Tongue (tissue), 1 donor: ENCODE measurements at regions not wholly inside any gene's neighbourhood (a gene's known extent, or its start where the extent isn't known, plus 50 kb on each side); places are given as distances from the start of the nearest gene placed in this dataset.

Experiments
- DNase-seq: peaks from one replicate; pipeline ENCODE4 v3.0.0-alpha.2; 2015

- DNase-seq: peak; percentile 46
These were observed 182.4 kb upstream of the CXXC4 start for GRCh38 chr4:104677116-104677515.

- no peak for DNase-seq
These were observed 187.6 kb upstream of the CXXC4 start for GRCh38 chr4:104682311-104682710.

- no peak for DNase-seq
These were observed 199.0 kb upstream of the CXXC4 start for GRCh38 chr4:104693601-104694201.

- no peak for DNase-seq
These were observed 221.9 kb upstream of the CXXC4 start for GRCh38 chr4:104716584-104716983.

GRCh38 chr4:104719539-104720230 is 225.0 kb upstream of the CXXC4 start:
- no peak for DNase-seq

GRCh38 chr4:104722467-104722866 is 227.8 kb upstream of the CXXC4 start:
- DNase-seq: no peak

- DNase-seq: no peak
These were observed 231.3 kb upstream of the CXXC4 start for GRCh38 chr4:104726002-104726401.

GRCh38 chr4:104727643-104728042 is 232.9 kb upstream of the CXXC4 start:
- DNase-seq: no peak

- DNase-seq: no peak
These were observed 233.9 kb upstream of the CXXC4 start for GRCh38 chr4:104728380-104729122.

GRCh38 chr4:104732766-104733165 is 238.1 kb upstream of the CXXC4 start:
- DNase-seq: no peak

- no peak for DNase-seq
These were observed 240.5 kb upstream of the CXXC4 start for GRCh38 chr4:104735174-104735573.

GRCh38 chr4:104740161-104740560 is 245.5 kb upstream of the CXXC4 start:
- DNase-seq: no peak

GRCh38 chr4:104743215-104743653 is 248.5 kb upstream of the CXXC4 start:
- DNase-seq: no peak

GRCh38 chr4:104747635-104748034 is 252.9 kb upstream of the CXXC4 start:
- DNase-seq: no peak

- no peak for DNase-seq
These were observed 254.4 kb upstream of the CXXC4 start for GRCh38 chr4:104749062-104749461.

- no peak for DNase-seq
These were observed 255.3 kb upstream of the CXXC4 start for GRCh38 chr4:104750008-104750407.

GRCh38 chr4:104751468-104751867 is 256.8 kb upstream of the CXXC4 start:
- no peak for DNase-seq

GRCh38 chr4:104752337-104752736 is 257.6 kb upstream of the CXXC4 start:
- DNase-seq: no peak

GRCh38 chr4:104756837-104757236 is 262.1 kb upstream of the CXXC4 start:
- DNase-seq: no peak

GRCh38 chr4:104758574-104758973 is 263.9 kb upstream of the CXXC4 start:
- DNase-seq: no peak

GRCh38 chr4:104763554-104764222 is 269.0 kb upstream of the CXXC4 start:
- DNase-seq: peak; percentile 10

- DNase-seq: no peak
These were observed 272.0 kb upstream of the CXXC4 start for GRCh38 chr4:104766676-104767075.

- DNase-seq: no peak
These were observed 278.2 kb upstream of the CXXC4 start for GRCh38 chr4:104772849-104773248.
